SW 1271 (cell line): ENCODE measurements at regions not wholly inside any gene's neighbourhood (a gene's known extent, or its start where the extent isn't known, plus 50 kb on each side); places are given as distances from the start of the nearest gene placed in this dataset.

ENCODE experiments used
- DNase-seq, 2 experiments: peaks; one replicate each; lab custom pipeline; 2025; lab: John Stamatoyannopoulos, UW

DNA sequence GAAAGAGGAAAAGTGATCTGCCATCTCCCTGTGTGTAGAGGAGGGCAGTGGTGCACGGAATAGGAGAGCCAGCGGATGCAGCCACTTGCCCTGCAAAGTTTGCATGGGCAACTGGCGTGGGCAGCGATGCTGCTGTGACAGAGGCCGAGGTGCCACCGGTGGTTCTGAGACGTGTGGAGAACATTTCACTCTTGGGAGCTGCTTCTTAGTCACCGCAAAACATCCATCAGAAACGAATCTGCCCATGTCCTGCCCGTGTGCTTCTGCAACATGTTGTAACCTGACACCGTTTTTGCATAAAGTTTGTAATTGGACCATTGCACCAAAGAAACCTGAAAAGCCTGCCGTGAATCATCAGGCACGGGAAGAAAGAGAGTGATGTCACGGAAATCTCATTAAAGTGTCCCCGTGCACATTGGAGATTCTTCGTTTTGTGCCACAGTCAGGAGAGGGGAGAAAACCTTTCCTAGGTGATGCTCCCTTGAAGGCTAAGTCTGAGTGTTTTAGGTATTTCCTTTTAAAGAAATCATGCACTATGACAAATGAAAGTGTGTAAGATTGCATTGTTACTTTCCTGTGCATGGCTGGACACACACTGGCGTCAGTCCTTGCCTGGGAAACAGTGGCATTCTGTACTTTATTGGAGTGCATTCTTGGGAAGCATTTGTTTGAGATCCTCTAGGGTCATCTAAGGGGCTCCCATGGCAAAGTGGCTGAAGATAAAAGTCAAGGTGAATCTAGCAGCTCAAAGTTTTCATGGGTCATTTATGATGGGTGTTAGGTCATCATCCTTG is 302.6 kb downstream of the KLF6 start:
- no peak for DNase-seq

DNA sequence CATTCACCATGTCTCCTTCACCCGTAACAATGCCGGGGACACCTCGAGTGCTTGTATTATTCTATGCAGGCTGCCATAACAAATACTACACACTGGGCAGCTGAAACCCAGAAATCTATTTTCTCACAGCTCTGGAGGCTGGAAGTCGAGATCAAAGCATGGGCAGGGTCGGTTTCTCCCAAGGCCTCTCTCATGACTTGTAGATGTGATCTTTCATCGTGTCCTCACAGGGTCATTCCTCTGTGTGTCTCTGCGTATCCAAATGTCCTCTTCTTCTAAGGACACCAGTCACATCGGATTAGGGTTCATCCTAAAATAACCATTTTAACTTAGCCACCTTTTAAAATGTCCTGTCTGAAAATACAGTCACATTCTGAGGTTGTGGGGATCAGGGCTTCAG is 303.5 kb downstream of the KLF6 start:
- no peak for DNase-seq

DNA sequence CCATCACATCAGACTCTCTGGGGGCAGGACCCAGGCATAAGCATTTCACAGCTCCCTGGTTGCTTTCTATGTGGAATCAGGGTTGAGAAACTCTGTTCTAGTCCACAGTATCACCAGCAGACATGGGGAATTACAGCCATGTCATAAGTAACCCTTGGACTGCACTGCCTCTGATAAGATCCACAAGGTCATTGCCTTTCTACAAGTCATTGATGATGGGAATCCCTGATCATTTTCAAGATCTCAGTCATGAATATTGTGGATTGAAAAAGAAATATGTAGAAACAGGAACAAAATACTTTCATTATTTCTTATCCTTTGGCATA is 304.1 kb downstream of the KLF6 start:
- DNase-seq, result no peak

DNA sequence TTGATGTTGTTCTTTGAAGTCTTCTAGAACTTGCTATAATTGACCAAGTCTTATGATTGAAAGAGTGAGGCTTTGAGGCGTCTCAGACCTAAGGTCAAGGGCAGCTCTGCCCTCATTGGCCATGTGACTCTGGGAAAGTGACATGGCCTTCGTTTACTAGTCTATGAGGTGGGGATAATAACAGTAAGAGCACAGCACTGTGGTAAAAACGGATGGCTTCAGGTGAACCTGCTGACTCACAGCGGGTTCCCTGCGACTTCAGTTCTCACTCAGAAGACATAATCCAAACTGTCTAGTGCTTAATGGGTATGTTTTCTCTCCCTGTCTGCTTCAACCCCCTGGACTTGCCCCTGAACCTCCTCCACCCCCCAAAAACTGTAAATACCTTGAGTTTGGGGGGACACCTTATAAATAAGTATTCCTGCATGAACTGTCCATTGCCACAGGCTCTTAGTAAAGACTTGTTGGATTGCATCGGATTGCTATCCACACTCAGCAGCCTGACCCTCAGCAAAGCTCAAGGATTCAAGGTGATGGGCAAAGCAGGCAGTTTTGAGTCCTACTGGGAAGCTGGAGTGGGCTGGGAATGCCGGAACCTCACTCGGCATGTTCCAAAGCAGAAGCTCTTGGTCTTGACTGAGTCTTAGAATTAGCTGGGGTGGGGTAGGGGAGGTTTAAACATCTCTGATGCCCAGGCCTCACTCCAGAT is 304.6 kb downstream of the KLF6 start:
- no peak for DNase-seq

DNA sequence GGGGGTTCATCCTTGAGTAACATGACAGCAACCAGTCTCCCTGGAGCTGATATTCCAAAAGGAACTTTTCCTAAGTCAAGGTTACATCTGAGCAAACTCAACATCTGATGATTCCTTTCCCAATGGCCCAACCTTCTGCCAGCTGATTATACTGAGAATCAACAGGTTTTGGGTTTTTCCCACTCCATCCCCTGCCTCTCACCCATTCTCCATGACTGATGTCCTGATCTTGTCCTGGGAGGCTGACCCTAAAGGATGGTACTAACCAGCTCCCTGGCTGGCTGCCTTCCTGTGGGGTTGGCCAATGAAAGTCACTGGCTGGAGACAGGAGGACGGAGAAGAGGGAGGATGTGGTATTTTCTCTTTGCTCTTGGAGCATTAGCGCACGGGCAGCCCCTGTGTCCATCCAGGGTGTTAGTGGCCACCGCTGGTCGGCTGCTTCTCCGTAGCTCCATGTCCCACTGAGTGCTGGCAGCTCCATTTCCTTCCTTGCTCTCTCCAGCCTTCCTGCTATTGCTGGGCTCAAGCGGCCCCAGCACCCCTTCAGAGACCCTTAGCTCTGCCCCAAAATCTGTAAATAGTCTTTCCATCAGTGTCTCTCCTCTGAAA is 306.2 kb upstream of the PITRM1 start:
- no peak for DNase-seq

DNA sequence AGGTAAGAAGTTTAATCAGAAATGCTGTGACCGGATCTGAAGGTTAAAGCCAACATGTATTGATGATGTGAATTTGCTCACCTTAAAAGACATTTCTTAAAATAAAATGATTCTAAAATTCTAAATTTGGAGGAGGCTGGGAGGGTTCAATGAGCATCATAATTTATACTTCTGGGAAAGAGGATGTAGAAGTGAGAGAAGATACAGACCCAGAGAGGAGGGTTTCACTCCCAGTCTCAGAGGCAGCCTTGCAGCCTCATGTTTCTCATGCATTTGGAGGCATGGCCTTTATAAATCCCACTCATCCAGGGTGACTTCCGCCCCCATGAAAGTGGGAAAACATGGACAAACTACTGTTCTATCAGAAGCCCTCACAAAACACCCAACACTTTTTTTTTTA is 305.6 kb upstream of the PITRM1 start:
- no peak for DNase-seq

DNA sequence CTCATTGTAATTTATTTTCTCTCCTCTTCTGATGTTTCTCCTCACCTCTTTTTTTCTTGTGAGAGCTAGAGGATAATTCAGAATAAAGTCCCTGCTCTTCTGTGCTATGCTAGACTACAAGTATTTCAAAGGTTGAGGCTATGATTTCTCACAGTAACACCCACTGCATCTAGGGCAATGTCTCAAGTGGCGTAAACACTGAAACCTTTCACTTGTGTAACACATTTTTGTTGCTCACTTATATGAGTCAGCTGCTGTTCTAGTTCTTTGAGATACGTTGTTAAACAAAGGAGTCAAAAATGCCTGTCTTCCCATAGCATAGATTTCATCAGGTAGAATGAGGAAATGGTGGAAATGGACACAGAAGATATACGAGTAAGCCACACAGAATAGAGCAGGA is 305.1 kb upstream of the PITRM1 start:
- DNase-seq, result no peak

DNA sequence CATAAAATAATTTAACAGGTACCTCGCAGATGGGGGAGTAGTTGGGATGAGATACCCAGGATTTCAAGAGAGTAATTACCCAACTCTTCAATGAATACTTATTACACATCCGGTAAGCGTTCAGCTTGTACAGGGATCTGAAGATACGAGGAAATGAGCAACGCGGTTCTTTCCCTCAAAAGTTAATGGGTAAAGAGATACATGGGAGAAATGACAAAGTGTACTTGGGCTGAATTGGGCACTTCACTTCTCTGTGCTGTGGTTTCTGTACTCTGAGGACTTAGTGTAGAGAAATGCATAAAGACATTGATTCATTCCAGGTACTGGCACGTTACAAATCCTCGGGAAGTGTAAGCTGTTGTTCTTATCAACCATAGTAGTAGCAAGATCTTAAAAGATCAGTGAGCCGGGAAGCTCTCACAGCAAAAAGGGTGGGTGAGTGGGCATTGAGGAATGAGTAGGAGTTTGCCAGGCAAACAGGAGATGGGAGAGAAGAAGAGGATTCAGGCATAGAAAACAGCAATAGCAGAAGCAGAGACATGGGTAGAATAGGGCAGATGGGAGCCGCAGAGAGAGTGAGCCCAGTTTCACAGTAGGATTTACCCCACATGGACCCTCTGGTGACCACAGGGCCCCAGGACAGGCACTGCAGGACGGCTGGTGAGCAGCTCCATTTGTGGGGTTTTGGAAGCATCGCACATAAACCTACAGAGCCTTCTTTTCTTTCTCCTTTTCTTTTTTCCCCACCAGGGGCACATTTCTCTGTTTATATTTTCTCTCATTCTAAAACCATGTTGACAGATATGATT is 304.3 kb upstream of the PITRM1 start:
- DNase-seq, result no peak

DNA sequence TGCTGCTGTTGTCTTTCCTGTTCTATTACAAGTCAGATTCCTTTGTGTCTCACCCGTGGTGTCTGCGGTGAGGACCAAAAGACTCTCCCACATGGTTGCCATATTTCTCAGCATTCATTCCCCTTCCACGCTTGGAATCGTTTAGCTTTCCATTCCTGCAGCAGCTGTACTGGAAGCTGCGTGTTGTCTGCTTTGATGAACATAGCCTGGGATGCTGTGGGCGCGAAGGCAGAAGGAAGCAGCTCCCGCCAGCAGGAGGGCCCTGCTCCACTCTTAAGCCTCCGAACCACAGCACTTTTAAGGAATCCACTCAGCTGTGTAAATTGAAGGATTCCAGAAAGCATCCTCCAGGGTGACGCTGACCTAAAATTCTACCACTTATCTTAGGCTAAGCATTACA is 303.6 kb upstream of the PITRM1 start:
- DNase-seq, result no peak

DNA sequence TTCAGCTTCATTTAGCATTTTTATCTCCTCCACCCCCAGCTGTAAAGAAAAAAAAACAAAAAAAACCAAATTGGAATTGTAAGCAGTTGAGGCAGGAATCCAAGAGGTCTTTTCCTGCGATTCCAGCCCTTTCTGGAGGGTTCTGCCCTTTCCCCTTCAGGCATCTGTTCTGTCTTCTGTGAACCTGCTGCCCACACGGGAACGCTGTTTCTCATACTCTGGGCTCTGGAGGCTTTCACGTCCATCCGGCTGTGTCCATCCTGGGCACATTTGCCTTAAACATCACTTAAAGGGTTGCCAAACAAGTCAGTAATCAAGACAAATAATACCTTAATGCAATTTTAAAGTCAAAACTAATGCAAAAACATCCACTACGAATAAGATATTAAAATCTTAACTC is 302.8 kb upstream of the PITRM1 start:
- no peak for DNase-seq

DNA sequence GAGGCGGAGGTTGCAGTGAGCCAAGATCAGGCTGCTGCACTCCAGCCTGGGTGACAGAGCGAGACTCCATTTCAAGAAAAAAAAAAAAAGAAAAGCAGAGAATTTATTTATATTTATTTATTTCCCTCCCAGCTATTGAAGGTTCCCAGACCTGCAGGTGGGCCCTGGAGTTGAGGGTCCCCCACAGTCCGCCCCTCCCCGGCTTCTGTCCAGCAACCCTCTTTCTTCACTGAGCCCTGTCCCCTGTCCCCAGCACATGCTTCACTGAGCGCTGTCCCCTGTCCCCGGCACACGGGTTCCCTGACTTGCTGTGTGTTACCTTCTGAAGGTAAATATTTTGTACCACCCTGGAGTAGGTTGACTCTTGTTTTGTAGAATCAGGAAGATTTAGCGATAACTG is 301.7 kb upstream of the PITRM1 start:
- DNase-seq, result no peak

DNA sequence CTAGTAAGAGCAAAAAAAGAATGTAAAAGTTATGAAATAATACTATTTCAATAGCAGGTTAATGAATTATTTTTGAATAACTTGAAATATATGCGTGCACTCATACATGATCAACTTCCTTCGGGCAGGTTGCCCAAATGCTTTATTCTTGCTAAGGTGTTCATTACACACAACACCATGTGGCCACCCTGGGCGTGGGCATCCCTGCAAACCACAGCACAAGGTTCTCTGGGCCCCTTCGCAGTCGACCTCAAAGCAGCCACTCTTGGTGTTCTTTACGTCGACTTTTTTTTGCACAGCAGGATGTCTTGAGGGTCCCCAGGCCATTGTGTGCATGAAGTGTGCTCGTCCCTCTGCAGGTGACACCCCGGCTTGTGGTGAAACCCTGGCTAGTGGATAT is 300.7 kb upstream of the PITRM1 start:
- no peak for DNase-seq

DNA sequence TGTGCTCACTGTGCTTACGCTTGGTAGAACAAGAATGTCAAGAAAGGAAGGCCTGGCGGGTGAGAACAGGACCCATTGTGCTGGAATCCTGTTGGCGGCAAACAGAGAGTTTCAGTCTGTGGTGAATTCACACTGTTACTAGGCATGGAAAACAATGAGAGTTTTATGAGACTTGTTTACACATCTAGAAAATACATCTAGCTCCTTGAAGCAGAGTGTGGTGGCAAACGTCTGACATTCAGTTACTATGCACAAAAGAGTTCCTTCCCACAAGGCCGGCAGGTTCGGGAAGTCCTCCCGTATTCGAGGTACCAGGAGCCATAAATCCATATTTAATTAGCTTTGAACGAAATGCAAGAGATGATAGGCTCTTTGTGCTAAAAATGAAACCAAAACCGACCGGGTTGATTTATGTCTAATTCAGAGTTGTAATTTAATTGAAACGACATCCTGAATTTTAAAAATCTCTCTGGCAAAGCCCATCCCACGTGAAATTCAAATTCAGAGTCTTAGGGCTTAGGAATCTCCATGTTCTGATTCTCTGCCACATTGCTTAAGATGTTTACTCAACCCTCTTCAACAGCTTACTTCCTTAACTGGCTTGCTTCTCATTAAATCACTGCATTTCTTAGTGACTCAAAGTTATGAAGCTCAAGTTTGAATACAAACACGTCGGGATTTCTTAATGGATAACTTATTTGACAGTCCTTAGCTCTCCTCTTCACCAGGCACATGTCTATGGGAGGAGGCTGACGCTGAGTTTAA is 299.9 kb upstream of the PITRM1 start:
- DNase-seq, result no peak

DNA sequence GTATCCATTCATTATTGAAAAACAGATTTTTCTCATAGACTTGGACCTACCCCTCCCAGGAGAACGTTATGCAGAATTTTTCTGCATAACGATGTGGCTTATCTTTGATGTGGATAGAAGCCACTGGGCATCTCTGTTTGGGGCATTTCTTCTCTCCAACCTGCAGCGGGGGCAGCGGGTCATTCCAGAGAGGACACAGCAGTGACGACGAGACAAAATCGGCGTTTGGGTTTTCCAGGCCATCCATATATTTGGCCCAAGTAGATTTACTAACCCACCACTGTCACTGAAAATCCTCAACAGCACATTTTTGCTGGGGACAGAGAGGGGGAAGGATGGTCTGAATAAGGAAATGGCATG is 299.3 kb upstream of the PITRM1 start:
- DNase-seq, result no peak

DNA sequence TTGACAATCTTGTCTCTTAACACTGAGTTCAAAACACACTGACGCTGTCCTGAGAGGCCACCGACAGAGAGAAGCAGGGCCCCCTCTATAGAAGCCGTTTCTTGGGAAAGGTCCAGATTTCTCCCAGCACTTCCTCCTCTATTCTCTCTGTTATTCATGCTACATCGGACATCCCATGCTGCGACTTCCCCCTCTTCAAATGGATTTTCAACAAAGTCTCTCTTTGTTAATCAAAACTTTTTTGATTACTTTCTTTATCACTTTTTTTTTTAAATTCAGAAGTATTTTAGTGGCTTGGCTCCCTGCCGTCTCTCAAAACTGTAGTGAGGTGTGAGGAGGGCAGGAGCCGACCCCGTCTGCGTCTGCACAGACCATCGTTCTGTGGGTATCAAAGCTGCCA is 298.9 kb upstream of the PITRM1 start:
- DNase-seq, result no peak

DNA sequence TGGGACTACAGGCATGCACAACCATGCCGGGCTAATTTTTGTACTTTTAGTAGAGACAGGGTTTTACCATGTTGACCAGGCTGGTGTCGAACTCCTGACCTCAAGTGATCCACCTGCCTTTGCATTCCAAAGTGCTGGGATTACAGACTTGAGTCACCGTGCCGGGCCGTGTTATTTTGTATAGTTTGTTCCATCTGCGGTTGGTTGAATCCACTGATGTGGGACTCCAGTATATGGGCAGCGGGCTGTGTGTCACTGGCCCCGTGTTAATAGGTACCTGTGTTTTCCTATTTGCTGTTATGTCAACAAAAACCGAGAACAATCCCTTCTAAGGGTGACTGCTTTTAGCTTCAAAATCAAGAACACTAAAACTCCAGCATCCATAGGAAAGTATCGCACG is 297.6 kb upstream of the PITRM1 start:
- no peak for DNase-seq

DNA sequence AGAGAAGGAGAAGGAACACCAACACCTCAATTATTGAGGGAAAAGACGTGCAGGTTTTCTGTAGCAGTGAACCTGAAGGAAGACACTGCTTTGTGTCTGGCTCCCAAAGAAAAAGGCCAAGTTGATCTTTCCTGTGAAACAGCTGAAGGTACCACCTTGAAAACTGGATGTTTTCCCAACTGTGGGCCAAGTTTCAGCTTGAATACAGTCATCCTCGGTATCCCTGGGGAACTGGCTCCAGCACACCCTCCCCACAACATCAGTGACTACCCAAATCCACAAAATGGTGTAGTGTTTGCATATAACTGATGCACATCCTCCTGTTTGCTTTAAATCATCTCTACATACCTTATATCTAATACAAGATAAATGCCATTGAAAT is 297.0 kb upstream of the PITRM1 start:
- DNase-seq, result no peak

DNA sequence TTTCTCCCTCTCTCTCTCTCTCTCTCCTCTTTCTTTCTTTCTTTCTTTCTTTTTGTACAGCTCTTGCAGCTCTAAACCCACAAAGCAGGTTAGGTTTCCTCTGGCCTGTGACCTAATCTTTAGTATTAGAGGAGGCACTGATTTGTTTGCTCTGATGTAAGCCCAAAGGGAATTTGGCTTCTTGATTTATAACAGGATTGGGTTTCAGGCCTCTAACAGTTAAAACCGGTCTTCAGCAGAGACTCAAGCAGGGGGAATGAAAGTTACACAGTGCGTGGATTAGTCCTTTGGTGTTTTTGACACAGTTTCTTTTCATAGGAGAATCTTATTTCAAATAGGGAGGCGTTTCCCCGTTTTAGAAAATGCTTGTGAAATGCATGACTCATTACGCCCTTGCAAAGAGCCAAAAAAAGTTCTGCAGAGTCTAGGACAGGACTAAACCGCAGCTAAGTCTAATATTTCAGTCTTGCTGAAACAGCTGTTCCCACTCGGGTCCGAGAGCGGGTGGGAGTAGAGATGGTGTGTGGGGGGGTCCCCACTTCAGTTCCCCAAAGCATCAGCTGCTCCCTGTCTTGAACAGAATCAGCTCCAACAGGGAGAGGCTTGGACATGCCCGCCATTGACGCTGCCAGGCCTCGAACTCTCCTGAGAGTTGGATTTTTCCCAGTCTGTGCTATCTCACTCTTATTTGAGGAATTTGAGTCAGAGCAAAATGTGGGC is 296.5 kb upstream of the PITRM1 start:
- peak in 1 of 2 experiments; percentile 8 for DNase-seq

DNA sequence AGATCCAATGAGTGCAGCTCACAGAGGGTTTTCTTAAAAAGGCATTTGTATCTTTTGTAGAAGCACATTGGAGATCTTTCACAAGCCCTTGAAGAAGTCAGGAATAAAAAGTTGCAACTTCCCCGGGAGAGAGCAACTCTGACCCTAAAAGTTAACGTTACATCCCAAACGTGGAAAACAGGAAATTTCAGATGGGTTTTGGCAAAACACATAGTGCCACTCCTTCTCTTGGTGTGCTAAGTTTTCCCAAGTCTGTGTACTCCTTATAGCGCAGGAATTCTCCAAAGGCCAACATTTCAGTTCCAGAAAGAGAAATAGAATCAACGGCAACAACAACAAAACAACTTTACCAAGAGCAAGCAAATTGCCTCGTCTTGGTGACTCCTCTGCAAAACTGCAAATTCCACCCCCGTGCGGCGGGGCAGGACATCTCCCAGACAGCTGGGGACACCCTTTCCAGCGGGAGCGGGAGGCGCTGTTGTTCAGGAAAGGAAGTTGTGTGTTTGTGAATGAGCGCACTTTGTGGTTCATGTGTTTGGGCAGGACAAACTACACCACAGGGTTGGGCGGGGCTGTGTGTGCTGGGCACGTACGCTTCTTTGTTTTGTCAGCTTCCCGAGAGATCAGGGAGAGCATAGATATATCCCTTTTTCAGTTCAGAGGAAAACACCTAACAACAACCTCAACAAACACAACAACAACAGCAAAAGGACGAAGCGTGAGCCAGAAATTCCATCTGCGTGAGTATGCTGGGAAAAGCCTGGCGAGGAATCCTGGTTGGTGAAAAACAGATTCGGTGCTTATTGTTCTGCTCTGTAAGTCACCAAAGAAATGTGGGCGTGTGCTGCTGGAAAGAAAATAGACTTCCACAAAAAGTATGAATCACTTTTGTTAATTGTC is 294.7 kb upstream of the PITRM1 start:
- DNase-seq, result peak; percentile 75 to 87

DNA sequence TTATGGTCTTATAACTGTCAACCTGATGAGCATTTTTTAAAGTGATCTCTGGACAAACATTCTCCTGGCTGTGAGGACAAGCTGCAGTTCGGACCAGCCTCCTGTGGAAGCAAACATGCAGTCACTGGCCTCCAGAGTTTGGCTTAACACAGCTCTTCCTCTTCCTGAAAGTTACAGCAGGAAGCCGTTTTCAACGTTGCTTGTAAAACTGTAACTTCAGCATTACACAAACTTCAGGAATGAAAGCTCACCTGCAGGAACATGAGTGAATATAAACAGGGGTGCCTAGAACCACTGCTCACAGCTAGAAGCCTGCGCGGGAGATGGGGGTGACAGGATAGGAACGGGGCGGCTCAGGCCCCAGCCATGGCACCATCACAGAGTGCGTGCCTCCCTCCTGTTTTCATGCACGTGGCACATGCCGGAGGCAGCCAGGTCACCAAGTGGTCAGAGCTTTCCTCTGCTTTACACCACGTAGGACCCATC is 292.9 kb upstream of the PITRM1 start:
- no peak for DNase-seq
